ENCODE measurements at regions not wholly inside any gene's neighbourhood (a gene's known extent, or its start where the extent isn't known, plus 50 kb on each side); places are given as distances from the start of the nearest gene placed in this dataset.

DNA sequence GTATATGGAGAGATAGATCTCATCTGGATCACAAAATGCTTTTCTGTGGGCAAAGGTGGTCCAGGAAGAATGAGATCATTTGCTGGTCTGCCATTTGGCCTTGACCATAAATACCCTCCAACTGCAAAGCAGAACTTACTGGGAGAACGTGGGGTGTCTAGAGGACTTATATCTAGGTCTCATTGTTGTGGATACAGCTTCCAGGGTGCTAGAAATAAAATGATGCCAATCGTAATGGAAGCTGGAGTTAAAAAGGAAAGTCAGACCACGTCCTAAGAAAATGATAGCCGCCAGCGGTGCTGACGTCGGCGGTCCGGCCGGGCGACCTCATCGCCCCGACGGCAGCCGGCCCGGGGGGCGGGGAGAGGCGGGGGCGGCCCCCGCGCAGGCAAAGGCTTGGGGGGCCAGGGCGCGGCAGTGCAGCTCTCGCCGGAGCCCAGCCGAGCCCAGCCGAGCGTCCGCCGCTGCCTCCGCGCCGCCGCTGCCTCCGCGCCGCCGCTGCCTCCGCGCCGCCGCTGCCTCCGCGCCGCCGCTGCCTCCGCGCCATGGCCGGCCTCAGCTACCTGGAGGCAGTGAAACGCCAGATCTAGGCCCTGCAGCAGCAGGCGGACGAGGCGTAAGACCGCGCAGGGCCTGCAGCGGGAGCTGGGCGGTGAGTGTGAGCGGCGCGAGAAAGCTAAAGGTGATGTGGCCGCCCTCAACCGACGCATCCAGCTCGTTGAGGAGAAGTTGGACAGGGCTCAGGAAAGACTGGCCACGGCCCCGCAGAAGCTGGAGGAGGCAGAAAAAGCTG is 89.5 kb downstream of the EOMES start:
- 10 to 37% (median 12%) methylated on average over 36 to 66 of the region's 66 CpGs for WGBS, 4 donors

DNA sequence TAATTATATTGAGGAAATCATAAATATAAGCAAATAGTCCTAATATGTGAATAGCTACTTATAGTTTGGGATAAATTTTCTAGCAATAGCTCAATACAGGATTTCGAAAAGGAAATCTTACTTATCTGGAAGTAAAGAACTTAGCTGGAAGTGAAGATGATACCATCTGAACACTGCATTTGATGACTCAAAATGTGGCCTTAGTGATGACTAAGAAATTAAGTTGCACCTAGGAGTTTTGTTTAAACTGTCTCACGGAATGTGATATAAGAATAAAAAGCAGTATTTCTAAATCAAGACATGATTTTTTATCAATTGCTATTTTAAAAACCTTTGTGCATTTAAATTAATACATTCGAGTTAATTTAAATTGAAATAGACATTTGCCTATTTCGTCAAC is 91.2 kb downstream of the EOMES start:
- no peak for DNase-seq
- TF ChIP-seq, protein P1, sequence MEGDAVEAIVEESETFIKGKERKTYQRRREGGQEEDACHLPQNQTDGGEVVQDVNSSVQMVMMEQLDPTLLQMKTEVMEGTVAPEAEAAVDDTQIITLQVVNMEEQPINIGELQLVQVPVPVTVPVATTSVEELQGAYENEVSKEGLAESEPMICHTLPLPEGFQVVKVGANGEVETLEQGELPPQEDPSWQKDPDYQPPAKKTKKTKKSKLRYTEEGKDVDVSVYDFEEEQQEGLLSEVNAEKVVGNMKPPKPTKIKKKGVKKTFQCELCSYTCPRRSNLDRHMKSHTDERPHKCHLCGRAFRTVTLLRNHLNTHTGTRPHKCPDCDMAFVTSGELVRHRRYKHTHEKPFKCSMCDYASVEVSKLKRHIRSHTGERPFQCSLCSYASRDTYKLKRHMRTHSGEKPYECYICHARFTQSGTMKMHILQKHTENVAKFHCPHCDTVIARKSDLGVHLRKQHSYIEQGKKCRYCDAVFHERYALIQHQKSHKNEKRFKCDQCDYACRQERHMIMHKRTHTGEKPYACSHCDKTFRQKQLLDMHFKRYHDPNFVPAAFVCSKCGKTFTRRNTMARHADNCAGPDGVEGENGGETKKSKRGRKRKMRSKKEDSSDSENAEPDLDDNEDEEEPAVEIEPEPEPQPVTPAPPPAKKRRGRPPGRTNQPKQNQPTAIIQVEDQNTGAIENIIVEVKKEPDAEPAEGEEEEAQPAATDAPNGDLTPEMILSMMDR (IDR thresholded peaks at IDR 0.05), result no peak
- no peak for TF ChIP-seq POLR2A (IDR thresholded peaks at IDR 0.05)
- H3K27me3 ChIP-seq, result no peaks in the 10 kb centered on the region
- intact Hi-C loops (cut with DNase I), result loop anchor here in 3 of 10 donors (5.0 to 10.0 kb wide), 2 partner anchors 146 to 149 kb away; partner anchors contain the start of gene SLC4A7 (in 3 of the 3)
- no peak overlapping the region for H3K27ac ChIP-seq
- H3K9me3 ChIP-seq, result no peaks in the 10 kb centered on the region
- 93 to 95% (median 94%) methylated on average over 4 of the region's 4 CpGs for WGBS, 4 donors
- H3K4me1 ChIP-seq, result peaks cover 0 to 18% (median 1%) of the 10 kb centered on the region in 12 donors
- no peak for ATAC-seq
- no peaks in the 10 kb centered on the region for H3K36me3 ChIP-seq
- H3K4me3 ChIP-seq, result no peak overlapping the region

More for the DNA sequence above, 89.5 kb downstream of the EOMES start:
- intact Hi-C loops (cut with DNase I), result loop anchor here in 3 of 10 donors (5.0 to 10.0 kb wide), 2 partner anchors 148 to 150 kb away; partner anchors contain the start of gene SLC4A7 (in 3 of the 3)
- no peaks in the 10 kb centered on the region for H3K36me3 ChIP-seq
- peak overlapping the region; percentile 3 to 91 (median 76) for H3K27ac ChIP-seq
- peak overlapping the region in 11 of 12 donors; percentile 25 to 76 (median 63) for H3K4me3 ChIP-seq
- DNase-seq, result peak; percentile 43 to 66 (median 50)
- no peaks in the 10 kb centered on the region for H3K27me3 ChIP-seq
- ATAC-seq, result peak in 3 of 4 donors; percentile 85 to 89 (median 86)
- TF ChIP-seq, protein P1 (IDR thresholded peaks at IDR 0.05), result no peak
- TF ChIP-seq POLR2A (IDR thresholded peaks at IDR 0.05), result no peak
- H3K4me1 ChIP-seq, result peaks cover 0 to 10% (median 1%) of the 10 kb centered on the region in 12 donors
- H3K9me3 ChIP-seq, result no peaks in the 10 kb centered on the region

DNA sequence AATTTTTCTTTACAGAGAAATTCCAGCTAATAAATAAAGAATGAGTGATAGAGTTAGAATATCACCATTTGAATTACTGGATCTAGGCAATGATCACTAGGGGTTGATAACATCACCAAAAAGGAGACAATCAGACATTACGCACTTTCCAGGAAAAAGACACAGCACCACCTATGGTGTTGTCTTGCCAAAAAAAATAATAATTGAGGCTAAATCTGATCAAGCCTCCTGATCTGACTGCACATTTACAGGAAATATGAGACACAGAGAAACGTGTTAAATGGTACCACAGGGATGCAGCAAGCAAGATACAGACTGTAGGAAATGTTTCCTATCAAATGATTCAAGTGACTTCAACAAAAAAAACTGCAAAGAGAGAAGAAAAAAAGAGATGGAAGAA is 92.8 kb downstream of the EOMES start:
- TF ChIP-seq, protein P1 (IDR thresholded peaks at IDR 0.05), result no peak
- no peak for TF ChIP-seq POLR2A (IDR thresholded peaks at IDR 0.05)
- Histone ChIP-seq H3K27me3 (no peaks in the 10 kb centered on the region), H3K4me1 (peaks cover 0 to 21% (median 2%) of the 10 kb centered on the region in 12 donors), H3K4me3 (no peak overlapping the region), H3K27ac (no peak overlapping the region), H3K36me3 (no peaks in the 10 kb centered on the region), H3K9me3 (no peaks in the 10 kb centered on the region)
- WGBS, 4 donors, result 44 to 56% (median 50%) methylated on average over 2 of the region's 2 CpGs
- DNase-seq (no peak), ATAC-seq (peak in 1 of 4 donors; percentile 30)
- intact Hi-C loops (cut with DNase I), result no loop called here

DNA sequence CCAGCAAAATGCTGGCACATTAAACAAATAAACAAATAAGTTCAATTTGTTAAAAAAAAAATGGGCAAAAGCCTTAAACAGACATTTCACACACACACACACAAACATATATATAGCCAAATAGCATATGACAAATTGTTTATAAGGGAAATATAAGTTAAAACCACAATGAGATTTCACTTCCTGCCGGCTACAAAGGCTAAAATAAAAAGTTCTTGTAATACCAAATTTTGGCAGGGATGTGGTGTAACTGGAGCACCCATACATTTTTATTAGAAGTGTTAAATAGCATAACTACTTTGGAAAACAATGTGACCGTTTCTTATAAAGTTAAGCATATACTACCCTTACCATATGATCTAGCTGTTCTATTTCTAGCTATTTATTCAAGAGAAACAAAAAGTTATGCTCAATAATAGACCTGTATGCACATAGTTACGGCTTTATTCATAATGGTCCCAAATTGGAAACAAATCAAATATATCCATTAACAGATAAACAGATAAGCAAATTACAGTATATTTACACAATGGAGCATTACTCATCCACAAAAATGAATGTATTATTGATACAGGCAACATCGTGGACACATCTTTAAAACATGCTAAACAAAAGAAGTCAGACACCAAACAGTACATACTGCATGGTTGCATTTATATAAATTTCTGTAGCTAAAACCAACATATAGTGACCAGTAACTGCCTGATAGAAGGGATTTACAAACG is 93.9 kb downstream of the EOMES start:
- WGBS, 4 donors, result 88 to 93% (median 90%) methylated on average over 5 of the region's 5 CpGs
- Histone ChIP-seq H3K27ac (no peak overlapping the region), H3K36me3 (no peaks in the 10 kb centered on the region), H3K4me3 (no peak overlapping the region), H3K9me3 (no peaks in the 10 kb centered on the region), H3K4me1 (peaks cover 0 to 32% (median 9%) of the 10 kb centered on the region in 12 donors), H3K27me3 (no peaks in the 10 kb centered on the region)
- DNase-seq (no peak), ATAC-seq (no peak)
- TF ChIP-seq, protein P1 (IDR thresholded peaks at IDR 0.05), result no peak
- TF ChIP-seq POLR2A (IDR thresholded peaks at IDR 0.05), result no peak
- intact Hi-C loops (cut with DNase I), result no loop called here

All from heart left ventricle (tissue), 16 donors.